Breast epithelium (tissue), 3 donors: ENCODE measurements at regions not wholly inside any gene's neighbourhood (a gene's known extent, or its start where the extent isn't known, plus 50 kb on each side); places are given as distances from the start of the nearest gene placed in this dataset.

Experiments
- POLR2A ChIP-seq: fragments of 450-650 bp; IDR thresholded peaks from one replicate; pipeline ENCODE4 v1.6.1; 2016; ENCODE audit warnings: antibody characterized with exemption, mild to moderate bottlenecking, moderate library complexity
- POLR2AphosphoS5 ChIP-seq, 3 donors: sonication (generic); formaldehyde crosslinking; IDR thresholded peaks; one replicate each; pipeline ENCODE4 v1.6.1; 2017; ENCODE audit warnings: antibody characterized with exemption in 3 of 3
- TF ChIP-seq, protein P1 (sequence below), 3 donors: fragments of 450-650 bp; IDR thresholded peaks; one replicate each; pipeline ENCODE4 v1.5.1; 2016 to 2017; ENCODE audit warnings: antibody characterized with exemption in 3 of 3, mild to moderate bottlenecking in 3 of 3, moderate library complexity in 3 of 3

DNA sequence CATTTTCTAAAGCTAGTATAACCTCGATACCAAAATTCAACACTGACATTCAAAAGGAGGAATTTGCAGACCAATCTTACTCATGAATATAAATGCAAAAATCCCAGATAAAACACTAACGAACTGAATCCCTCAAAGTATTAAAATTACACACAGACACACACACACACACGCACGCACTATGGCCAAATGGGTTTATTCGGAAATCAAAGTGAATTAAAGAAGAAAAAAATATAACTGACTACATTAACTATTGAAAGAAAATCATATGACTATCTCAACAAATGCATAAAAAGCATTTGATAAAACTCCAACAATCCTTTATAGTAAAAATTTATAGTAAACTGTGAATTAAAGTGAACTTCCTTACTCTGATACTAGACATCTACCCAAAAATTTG lies 97.9 kb upstream of the HNRNPA3 start:
- TF ChIP-seq, protein P1, sequence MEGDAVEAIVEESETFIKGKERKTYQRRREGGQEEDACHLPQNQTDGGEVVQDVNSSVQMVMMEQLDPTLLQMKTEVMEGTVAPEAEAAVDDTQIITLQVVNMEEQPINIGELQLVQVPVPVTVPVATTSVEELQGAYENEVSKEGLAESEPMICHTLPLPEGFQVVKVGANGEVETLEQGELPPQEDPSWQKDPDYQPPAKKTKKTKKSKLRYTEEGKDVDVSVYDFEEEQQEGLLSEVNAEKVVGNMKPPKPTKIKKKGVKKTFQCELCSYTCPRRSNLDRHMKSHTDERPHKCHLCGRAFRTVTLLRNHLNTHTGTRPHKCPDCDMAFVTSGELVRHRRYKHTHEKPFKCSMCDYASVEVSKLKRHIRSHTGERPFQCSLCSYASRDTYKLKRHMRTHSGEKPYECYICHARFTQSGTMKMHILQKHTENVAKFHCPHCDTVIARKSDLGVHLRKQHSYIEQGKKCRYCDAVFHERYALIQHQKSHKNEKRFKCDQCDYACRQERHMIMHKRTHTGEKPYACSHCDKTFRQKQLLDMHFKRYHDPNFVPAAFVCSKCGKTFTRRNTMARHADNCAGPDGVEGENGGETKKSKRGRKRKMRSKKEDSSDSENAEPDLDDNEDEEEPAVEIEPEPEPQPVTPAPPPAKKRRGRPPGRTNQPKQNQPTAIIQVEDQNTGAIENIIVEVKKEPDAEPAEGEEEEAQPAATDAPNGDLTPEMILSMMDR (IDR thresholded peaks at IDR 0.05): no peak
- TF ChIP-seq POLR2AphosphoS5 (IDR thresholded peaks at IDR 0.05) (no peak), POLR2A (no peak)
